GM18909 (cell line): ENCODE measurements at regions not wholly inside any gene's neighbourhood (a gene's known extent, or its start where the extent isn't known, plus 50 kb on each side); places are given as distances from the start of the nearest gene placed in this dataset.
"Not testable (repeated sequence)": the region's sequence is repeated elsewhere in the genome, so short reads cannot be mapped to it uniquely, and the experiment has no call there.

Experiments
- ATAC-seq: cut with Tn5 transposase; IDR thresholded peaks from one replicate; pipeline ENCODE4 v1.9.1; 2021; ENCODE audit warnings: mild to moderate bottlenecking; ENCODE audit not compliant: unreplicated experiment, poor library complexity

DNA sequence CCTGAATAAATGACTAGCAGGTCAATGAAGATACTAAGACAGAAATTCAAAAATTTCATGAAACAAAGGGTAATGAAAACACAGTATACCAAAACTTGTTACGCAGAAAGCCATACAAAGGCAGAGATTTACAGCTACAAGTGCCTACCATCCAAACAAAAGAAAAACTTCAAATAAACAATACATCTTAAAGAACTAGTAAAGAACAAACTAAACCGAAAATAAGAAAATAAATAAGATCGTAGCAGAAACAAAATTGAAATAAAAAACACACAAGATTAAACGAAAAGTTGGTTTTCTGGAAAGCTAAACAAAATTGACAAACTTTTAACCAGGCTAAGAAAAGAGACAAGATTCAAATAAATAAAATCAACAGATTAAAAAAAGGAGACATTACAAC is 51.5 kb downstream of the VPREB1 start:
- ATAC-seq = not testable (repeated sequence)

DNA sequence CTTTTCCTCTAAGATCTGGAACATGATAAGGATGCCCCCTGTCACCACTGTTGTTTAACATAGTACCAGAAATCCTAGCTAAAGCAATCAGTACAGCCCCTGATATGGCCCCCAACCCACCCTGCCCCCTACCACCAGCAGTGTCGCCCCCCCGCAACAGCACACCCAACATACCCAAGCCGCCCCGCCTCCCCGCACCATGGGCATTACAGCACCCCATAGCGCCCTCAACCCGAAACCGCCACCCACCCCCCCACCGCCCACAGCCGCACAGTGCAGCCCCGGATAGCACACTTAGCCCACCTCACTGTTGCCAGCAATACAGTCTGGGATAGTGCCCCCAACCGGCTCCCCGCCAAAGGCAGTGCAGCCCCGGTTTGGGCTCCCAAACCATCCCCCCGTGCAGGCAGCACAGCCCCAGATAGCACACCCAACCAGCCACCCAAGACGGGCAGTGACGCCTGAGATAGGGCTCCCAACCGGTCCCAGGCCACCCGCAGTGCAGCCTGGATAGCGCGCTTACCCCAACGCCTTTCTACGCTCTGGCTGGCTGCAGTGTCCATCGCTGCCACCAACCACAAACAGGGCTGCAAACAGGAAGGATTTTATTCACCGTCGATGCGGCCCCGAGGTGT is 52.7 kb downstream of the VPREB1 start:
- not testable (repeated sequence) for ATAC-seq

DNA sequence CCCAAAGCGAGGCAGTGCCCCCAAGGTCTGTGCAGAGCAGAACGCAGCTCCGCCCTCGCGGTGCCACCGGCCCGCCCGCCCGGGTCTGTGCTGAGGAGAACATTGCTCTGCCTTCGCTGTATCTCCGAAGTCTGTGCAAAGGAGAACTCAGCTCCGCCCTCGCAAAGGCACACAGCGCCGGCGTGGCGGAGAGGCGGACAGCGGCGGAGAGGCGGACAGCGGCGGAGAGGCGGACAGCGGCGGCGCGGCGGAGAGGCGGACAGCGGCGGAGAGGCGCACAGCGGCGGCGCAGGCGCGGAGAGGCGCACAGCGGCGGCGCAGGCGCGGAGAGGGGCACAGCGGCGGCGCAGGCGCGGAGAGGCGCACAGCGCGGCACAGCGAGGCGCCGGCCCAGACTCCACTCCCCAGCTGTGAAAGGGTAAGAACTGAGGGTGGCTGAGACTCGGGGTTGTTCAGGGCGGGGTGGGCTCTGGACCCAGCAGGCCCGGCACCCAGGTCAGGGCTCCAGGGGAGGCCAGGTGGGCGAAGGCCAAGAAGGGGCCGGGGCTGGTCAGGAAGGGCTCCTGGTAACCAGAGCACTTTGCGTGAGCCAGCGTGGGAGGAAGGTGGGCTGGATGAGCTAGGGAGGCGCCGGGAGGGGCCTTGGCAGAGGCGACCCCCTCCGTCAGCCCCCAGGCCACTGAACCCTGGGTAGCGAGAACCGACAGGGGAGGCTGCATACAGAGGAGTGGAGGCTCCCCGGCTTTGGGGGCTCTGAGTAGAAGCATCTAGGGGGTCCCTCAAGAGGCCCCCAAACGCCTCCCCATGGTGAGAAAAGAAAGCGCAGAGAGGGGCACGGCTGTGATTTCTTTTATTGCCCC is 53.4 kb downstream of the VPREB1 start:
- ATAC-seq = peak; percentile 95

DNA sequence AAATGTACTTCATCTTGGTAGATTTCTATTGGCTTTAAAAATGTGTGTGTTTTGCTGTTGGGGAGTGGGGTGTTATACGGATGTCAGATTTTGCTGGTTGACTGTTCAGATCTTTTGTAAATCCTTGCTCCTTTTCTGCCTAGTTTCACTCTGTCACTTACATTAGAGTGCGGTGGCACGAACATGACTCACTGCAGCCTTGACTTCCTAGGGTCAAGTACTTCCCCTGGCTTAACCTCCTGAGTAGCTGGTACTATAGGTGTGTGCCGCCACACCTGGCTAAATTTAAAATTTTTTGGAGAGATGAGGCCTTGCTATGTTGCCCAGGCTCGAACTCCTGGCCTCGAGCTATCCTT is 54.0 kb downstream of the VPREB1 start:
- ATAC-seq = not testable (repeated sequence)

DNA sequence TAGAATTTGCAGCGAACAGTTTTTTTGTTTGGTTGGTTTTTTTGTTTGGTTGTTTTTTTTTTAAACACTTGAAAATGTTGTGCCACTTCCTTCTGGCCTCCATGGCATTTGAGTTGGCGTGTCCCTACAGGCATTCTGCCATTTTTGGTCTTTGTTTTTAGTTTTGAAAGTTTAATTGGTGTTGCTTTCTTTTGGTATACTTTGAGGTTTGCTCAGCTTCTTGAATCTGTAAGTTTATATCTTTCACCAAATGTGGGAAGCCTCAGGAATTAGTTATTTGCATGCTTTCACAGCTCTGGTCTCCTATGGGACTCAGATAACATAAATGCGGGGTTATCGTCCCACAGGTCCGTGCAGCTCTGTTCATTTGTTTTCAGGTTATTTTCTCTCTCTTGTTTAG is 55.9 kb downstream of the VPREB1 start:
- ATAC-seq = not testable (repeated sequence)

DNA sequence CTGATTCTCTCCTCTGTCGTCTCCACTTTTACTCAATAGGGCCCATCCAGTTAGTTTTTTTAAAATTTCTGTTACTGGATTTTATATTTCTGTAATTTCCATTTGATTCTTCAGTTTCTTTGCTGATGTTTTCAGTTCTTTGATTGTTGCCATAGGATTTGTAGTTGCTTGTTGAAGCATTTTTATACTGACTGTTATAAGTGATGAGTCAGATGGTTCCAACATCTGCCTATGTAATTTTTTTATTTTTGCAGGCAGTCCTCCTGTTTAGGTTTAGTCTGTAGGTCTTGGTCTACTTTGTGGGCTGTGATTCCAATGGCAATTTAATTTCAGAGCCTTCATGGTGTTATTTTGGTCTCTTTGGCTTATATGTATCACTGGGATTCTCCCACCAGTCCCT is 56.4 kb downstream of the VPREB1 start:
- not testable (repeated sequence) for ATAC-seq

DNA sequence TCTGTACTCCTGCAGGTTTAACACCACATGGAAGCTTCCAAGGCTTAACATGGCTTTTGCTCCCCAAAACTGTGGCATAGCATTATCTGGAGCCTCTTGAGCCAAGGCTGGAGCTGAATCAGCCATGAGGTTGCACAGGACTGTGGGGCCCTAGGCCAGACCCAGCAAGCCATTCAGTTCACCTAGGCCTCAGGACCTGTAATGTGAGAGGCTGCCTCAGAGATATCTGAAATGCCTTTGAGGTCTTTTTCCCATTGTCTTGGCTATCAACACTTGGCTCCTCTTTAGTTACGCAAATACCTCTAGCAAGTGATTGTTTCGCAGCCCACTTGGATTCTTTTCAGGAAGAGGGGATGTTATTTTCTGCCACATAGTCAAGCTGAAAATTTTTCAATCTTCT is 72.0 kb downstream of the VPREB1 start:
- ATAC-seq = no peak

DNA sequence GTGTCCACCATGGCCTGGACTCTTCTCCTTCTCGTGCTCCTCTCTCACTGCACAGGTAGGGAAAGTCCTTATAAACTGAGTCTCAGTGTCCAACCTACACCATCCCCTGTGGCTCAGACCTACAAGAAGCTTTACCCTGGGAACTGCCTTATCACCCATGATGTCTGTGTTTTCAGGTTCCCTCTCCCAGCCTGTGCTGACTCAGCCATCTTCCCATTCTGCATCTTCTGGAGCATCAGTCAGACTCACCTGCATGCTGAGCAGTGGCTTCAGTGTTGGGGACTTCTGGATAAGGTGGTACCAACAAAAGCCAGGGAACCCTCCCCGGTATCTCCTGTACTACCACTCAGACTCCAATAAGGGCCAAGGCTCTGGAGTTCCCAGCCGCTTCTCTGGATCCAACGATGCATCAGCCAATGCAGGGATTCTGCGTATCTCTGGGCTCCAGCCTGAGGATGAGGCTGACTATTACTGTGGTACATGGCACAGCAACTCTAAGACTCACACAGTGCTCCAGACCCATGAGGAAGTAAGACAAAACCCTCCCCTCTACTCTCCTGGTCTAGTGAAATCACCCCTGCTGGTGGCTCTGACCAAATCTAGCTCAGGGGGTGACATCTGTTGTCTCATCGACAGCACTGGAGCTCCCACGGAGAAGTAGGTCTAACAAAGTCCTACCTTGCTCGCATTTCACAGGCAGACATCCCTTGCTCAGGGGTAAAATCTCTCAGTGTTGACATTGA is 74.3 kb downstream of the VPREB1 start:
- no peak for ATAC-seq

DNA sequence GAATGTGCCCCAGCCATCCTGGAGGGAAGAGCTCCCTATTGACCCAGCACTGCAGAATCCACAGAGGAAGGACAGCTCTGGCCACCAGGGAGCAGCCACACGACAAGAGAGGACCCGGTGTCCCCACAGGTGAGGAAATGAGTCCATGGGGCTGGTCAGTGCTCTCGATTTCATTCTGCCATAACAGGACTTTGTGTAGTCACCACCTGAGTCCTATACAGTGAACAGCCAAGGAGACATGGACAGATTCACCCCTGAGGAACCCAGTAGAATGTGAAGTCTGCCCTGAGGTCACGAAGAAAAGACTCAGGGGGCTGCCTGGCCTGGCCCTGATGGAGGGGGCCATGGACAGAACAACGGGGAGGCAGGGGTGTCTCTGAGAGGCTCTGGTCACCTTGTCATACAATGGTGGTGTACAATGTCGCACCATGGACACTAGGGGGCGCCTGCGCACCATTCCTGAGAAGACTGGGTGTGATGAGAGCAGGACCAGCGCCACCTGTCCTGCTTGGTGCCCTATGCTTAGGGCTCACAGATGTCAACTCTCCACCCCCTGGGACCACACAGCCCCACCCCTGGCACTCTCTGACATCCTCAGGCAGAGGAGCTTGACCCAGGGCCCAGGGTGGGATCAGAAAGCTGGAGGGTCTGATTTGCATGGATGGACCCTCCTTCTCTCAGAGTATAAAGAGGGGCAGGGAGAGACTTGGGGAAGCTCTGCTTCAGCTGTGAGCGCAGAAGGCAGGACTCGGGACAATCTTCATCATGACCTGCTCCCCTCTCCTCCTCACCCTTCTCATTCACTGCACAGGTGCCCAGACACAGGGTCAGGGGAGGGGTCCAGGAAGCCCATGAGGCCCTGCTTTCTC is 77.4 kb downstream of the VPREB1 start:
- peak; percentile 78 for ATAC-seq

DNA sequence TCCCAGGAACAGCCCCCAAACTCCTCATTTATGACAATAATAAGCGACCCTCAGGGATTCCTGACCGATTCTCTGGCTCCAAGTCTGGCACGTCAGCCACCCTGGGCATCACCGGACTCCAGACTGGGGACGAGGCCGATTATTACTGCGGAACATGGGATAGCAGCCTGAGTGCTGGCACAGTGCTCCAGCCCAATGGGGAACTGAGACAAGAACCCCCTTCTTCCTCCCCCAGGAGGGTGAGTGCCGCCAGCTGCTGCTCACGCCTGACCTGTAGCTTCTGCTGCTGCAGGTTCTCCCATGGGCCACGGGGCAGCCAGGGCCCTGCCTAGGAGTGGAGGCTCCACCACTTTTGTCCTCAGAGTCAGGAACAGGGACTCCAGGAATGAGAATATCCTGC is 78.2 kb downstream of the VPREB1 start:
- no peak for ATAC-seq

DNA sequence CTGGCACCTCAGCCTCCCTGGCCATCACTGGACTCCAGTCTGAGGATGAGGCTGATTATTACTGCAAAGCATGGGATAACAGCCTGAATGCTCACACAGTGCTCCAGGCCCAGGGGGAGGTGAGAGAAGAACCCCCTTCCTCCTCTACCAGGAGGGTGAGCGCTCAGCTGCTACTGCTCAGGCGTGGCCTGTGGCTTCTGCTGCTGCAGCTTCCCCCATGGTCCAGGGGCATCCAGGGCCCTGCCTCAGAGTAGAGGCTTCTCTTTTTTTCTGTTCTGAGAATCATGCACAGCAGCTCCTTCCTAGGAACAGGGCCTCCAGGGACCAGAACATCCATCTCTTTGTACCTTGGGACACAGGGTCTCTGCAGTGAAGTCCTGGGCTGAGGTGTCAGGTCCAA is 83.1 kb downstream of the VPREB1 start:
- no peak for ATAC-seq

DNA sequence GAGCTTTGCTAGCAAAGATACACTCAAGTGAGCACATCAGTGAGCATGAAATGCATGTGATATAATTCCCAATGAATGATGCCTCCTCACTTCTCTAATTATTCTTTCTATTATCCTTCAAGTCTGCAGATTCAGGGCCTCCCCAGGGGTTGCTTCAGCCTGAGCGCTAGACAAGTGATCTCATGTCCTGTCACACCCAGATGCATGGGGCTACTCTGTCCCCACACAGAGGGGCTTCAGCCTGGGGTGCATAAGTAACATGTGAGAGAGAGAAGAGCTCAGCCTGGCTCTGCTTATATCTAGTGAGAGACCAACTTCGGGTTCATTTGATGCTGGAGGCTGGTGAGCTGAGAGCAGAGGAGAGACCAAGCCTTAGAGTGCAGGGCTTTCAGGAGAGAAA is 85.2 kb downstream of the VPREB1 start:
- no peak for ATAC-seq

DNA sequence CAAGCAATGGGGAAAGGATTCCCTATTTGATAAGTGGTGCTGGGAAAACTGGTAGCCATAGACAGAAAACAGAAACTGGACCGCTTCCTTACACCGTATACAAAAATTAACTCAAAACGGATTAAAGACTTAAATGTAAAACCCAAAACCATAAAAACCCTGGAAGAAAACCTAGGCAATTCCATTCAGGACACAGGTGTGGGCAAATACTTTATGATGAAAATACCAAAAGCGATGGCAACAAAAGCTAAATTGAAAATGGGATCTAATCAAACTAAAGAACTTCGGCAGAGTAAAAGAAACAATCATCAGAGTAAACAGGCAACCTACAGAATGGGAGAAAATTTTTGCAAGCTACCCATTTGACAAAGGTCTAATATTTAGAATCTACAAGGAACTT is 91.1 kb downstream of the VPREB1 start:
- ATAC-seq = not testable (repeated sequence)

DNA sequence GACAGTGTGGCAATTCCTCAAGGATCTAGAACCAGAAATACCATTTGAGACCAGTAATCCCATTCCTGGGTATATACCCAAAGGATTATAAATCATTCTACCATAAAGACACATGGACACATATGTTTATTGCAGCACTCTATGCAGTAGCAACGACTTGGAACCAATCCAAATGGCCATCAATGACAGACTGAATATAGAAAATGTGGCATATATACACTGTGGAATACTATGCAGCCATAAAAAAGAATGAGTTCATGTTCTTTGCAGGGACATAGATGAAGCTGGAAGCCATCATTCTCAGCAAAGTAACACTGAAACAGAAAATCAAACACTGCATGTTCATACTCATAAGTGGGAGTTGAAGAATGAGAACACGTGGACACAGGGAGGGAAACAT is 91.7 kb downstream of the VPREB1 start:
- not testable (repeated sequence) for ATAC-seq

DNA sequence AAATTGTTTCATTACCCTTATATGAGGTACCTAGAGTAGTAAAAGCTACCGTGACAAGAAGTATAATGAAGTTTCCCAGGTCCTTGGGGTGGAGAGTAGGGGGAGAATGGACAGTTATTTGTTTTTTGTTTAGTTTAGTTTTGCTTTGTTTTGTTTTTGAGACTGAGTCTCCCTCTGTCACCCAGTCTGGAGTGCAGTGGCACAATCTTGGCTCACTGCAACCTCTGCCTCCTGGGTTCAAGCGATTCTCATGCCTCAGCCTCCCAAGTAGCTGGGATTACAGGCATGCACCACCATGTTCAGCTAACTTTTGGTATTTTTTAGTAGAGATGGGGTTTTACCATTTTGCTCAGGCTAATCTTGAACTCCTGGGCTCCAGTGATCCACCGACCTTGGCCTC is 94.2 kb downstream of the VPREB1 start:
- not testable (repeated sequence) for ATAC-seq

DNA sequence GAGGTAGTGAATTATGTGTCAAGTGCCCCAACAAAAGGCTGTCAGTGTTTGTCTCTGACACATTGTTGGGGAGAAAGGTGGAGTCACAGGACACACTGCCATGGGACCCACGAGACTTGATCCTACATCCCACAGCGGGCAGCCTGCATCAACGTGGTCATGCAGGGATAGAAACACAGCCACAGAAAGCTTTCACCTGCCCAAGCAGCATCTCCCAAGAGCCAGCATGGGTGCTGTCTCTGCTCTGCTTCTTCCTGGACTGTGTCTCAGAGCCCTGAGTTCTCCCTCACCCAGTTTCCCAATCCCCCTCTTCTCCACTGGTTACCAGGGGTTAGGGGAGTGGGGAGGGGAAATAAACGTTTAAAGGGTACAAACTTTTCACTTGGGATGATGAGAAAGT is 97.2 kb downstream of the VPREB1 start:
- ATAC-seq = no peak

DNA sequence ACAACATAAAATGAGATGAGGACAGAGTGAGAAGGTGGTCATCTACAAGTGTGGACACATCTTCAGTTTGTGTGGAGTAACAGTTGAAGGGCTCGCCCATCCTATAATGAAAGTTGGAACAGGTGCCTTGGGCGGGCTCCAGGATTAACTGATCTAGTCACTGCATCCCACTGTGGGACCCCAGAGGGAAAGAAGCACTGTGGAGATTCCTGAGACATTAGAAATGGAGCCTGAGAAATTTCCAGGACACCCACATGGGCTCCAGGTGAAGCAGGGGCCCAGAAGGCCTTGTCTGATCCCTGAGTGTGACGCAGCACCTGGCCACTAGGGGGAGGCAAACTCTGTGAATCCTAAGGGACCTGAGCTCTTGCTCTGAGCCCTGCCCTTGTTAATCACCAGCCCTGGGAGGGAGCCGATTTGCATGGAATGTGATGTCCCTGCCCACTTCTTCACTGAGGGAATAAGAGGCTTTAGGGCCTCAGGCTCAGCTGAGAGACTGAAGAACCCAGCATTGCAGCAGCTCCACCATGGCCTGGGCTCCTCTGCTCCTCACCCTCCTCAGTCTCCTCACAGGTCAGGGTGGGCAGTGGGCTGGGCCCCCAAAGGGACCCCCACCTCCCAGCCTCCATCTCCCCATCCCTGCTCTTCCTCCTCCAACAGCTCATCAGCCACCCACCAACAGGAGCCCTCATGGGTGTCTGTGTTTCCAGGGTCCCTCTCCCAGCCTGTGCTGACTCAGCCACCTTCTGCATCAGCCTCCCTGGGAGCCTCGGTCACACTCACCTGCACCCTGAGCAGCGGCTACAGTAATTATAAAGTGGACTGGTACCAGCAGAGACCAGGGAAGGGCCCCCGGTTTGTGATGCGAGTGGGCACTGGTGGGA is 98.4 kb downstream of the VPREB1 start:
- ATAC-seq = no peak

DNA sequence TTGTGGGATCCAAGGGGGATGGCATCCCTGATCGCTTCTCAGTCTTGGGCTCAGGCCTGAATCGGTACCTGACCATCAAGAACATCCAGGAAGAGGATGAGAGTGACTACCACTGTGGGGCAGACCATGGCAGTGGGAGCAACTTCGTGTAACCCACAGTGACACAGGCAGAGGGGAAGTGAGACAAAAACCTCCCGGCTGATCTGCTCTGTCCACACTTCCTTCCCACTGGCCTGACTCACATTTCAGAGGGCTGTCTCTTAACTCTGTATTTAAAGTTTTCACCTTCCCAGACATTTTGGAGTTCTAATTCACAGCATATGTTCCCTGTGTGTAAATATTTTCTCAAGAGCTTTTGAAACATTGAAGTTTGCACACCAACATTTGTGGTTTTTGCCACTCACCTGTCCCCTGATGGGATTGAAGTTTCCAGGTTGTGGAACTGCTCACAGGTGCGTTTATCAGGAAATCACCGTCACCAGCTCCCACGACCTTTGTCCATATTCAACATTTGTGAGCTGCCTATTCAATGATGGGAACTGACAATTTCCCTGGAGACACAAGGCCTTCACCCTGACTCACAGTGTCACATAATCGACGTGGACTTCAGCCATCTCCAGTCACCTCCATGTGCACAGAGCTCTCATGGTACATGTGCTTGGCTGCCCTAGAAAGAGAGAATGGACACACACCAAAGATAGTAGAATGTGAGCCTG is 99.2 kb downstream of the VPREB1 start:
- ATAC-seq = no peak

DNA sequence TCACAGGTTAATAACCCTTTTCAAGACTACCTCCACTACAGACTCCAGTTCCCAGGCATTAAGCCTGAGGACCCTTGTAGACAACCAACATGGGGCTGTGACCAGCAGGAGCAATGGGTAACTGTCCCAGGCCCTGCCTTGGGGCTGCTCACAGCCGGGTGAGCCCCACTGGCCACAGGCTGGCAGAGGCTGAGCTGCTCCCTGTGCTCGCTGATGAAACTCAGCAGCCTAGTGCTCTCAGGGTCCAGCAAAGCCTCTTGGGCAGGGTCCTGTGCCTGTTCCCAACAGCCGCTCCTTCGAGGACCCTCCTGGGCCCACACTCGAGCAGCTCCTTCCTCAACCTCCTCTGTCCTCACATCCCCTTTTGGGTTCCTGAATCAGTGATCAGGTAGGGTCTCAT is 99.8 kb downstream of the VPREB1 start:
- no peak for ATAC-seq
